Heart left ventricle (tissue), 13 donors: ENCODE measurements at regions not wholly inside any gene's neighbourhood (a gene's known extent, or its start where the extent isn't known, plus 50 kb on each side); places are given as distances from the start of the nearest gene placed in this dataset.

Experiments used
- CTCF ChIP-seq, 12 donors: fragments of 200-600 bp; sonication (generic) in 4 of 12; IDR thresholded peaks; one replicate each; pipeline versions ENCODE4 v1.5.0 to v1.8.0; 2018 to 2022; ENCODE audit warnings: antibody characterized with exemption in 12 of 12, mild to moderate bottlenecking in 5 of 12
- POLR2A ChIP-seq, 2 donors: fragments of 450-650 bp; IDR thresholded peaks; one replicate each; pipeline ENCODE4 v1.6.1; 2017; ENCODE audit warnings: antibody characterized with exemption in 2 of 2, mild to moderate bottlenecking in 2 of 2, moderate library complexity in 2 of 2
- donor health status: ischemic (EF 13 %, LVEDD 7.1; RV severe dilation, severe dysfunction).
- donor health status: DM: no; HTN: yes; CAD: no.
- donor health status: DM: no; HTN: no; CAD: no.
- donor health status: ischemic (EF 25% LVEDD 6.9; RV normal size, moderate dysfunction).
- donor health status: ischemic (EF 25% LVEDD 5.7; RV mildly dilated, moderate dysfunction).
- donor health status: ischemic (EF 35%, LVEDD 5.7; RV mildly dilated, moderate dysfunction).
- donor health status: nonischemic (EF 11% LVEDD 7.7; RV severe dilation, severe dysfunction).
- donor health status: DM: yes; HTN: yes; CAD: no.
- donor health status: PGD.
- donor health status: ischemic (EF 29% LVEDD 5.4; RV normal size, mild dysfunction).
- donor health status: nonischemic (EF 23%, LVEDD 6.1; RV moderate dilation, normal function).

- TF ChIP-seq POLR2A (IDR thresholded peaks at IDR 0.05), result no peak
- no peak for TF ChIP-seq CTCF (IDR thresholded peaks at IDR 0.05)
Measured at GRCh38 chr7:50869108-50869725, 86.5 kb upstream of the GRB10 start.
